ENCODE measurements at regions not wholly inside any gene's neighbourhood (a gene's known extent, or its start where the extent isn't known, plus 50 kb on each side); places are given as distances from the start of the nearest gene placed in this dataset.

GRCh38 chr18:6575908-6576307 is 153.6 kb upstream of the ARHGAP28 start:
- Histone ChIP-seq H3K9me3 (ENCODE audit: severe bottlenecking) (no peaks in the 10 kb centered on the region), H3K27ac (no peak overlapping the region), H3K36me3 (no peaks in the 10 kb centered on the region), H3K4me3 (ENCODE audit: low read depth, low read length) (no peak overlapping the region), H3K27me3 (ENCODE audit: insufficient read depth, low read depth, severe bottlenecking) (no peaks in the 10 kb centered on the region)
- DNase-seq, result no peak
- no peak for TF ChIP-seq CTCF (IDR thresholded peaks at IDR 0.05; ENCODE audit: low read depth, low read length)

- Histone ChIP-seq H3K9me3 (ENCODE audit: severe bottlenecking) (no peaks in the 10 kb centered on the region), H3K36me3 (no peaks in the 10 kb centered on the region), H3K4me3 (ENCODE audit: low read depth, low read length) (no peak overlapping the region), H3K27ac (no peak overlapping the region), H3K27me3 (ENCODE audit: insufficient read depth, low read depth, severe bottlenecking) (no peaks in the 10 kb centered on the region)
- DNase-seq, result no peak
- TF ChIP-seq CTCF (IDR thresholded peaks at IDR 0.05; ENCODE audit: low read depth, low read length), result no peak
These were observed 152.7 kb upstream of the ARHGAP28 start for GRCh38 chr18:6576718-6577375.

GRCh38 chr18:6578686-6579085 is 150.8 kb upstream of the ARHGAP28 start:
- TF ChIP-seq CTCF (IDR thresholded peaks at IDR 0.05; ENCODE audit: low read depth, low read length), result no peak
- H3K36me3 ChIP-seq, result no peaks in the 10 kb centered on the region

GRCh38 chr18:6579486-6579885 is 150.0 kb upstream of the ARHGAP28 start:
- no peaks in the 10 kb centered on the region for H3K36me3 ChIP-seq
- no peak overlapping the region for H3K4me3 ChIP-seq (ENCODE audit: low read depth, low read length)
- no peak for TF ChIP-seq CTCF (IDR thresholded peaks at IDR 0.05; ENCODE audit: low read depth, low read length)
- no peak overlapping the region for H3K27ac ChIP-seq
- DNase-seq, result no peak
- H3K27me3 ChIP-seq (ENCODE audit: insufficient read depth, low read depth, severe bottlenecking), result no peaks in the 10 kb centered on the region
- peaks cover 6% of the 10 kb centered on the region for H3K9me3 ChIP-seq (ENCODE audit: severe bottlenecking)

More at GRCh38 chr18:6578686-6579085, 150.8 kb upstream of the ARHGAP28 start:
- DNase-seq, result no peak
- H3K27me3 ChIP-seq (ENCODE audit: insufficient read depth, low read depth, severe bottlenecking), result no peaks in the 10 kb centered on the region
- peaks cover 4% of the 10 kb centered on the region for H3K9me3 ChIP-seq (ENCODE audit: severe bottlenecking)
- no peak overlapping the region for H3K4me3 ChIP-seq (ENCODE audit: low read depth, low read length)
- no peak overlapping the region for H3K27ac ChIP-seq

- Histone ChIP-seq H3K9me3 (ENCODE audit: severe bottlenecking) (peaks cover 6% of the 10 kb centered on the region), H3K36me3 (no peaks in the 10 kb centered on the region), H3K27me3 (ENCODE audit: insufficient read depth, low read depth, severe bottlenecking) (no peaks in the 10 kb centered on the region), H3K27ac (no peak overlapping the region), H3K4me3 (ENCODE audit: low read depth, low read length) (no peak overlapping the region)
- TF ChIP-seq CTCF (IDR thresholded peaks at IDR 0.05; ENCODE audit: low read depth, low read length), result no peak
- no peak for DNase-seq
These were observed 149.1 kb upstream of the ARHGAP28 start for GRCh38 chr18:6580401-6580800.

- Histone ChIP-seq H3K36me3 (no peaks in the 10 kb centered on the region), H3K27ac (no peak overlapping the region)
These were observed 139.6 kb upstream of the ARHGAP28 start for GRCh38 chr18:6589923-6590322.

More at GRCh38 chr18:6589923-6590322, 139.6 kb upstream of the ARHGAP28 start:
- DNase-seq, result no peak
- no peak overlapping the region for H3K4me3 ChIP-seq (ENCODE audit: low read depth, low read length)
- no peak for TF ChIP-seq CTCF (IDR thresholded peaks at IDR 0.05; ENCODE audit: low read depth, low read length)
- H3K27me3 ChIP-seq (ENCODE audit: insufficient read depth, low read depth, severe bottlenecking), result no peaks in the 10 kb centered on the region
- no peaks in the 10 kb centered on the region for H3K9me3 ChIP-seq (ENCODE audit: severe bottlenecking)
